NCI-H2107 treated with DMSO at 0.1 percent for 48 hours (cell line): ENCODE measurements at regions not wholly inside any gene's neighbourhood (a gene's known extent, or its start where the extent isn't known, plus 50 kb on each side); places are given as distances from the start of the nearest gene placed in this dataset.

Experiments used
- DNase-seq: peaks from one replicate; lab custom pipeline; 2025; ENCODE audit not compliant: unreplicated experiment; lab: John Stamatoyannopoulos, UW

- DNase-seq, result no peak
Observed at GRCh38 chr5:40288800-40289485, 390.8 kb upstream of the PTGER4 start.

GRCh38 chr5:40284863-40285262 lies 394.9 kb upstream of the PTGER4 start:
- DNase-seq, result no peak

GRCh38 chr5:40278881-40279280 lies 400.8 kb upstream of the PTGER4 start:
- no peak for DNase-seq

- no peak for DNase-seq
Observed at GRCh38 chr5:40277161-40277906, 402.4 kb upstream of the PTGER4 start.

- DNase-seq, result no peak
Observed at GRCh38 chr5:40276426-40277102, 403.2 kb upstream of the PTGER4 start.

- no peak for DNase-seq
Observed at GRCh38 chr5:40274568-40274967, 405.1 kb upstream of the PTGER4 start.

GRCh38 chr5:40273936-40274335 lies 405.8 kb upstream of the PTGER4 start:
- no peak for DNase-seq

- no peak for DNase-seq
Observed at GRCh38 chr5:40271476-40271875, 408.2 kb upstream of the PTGER4 start.

GRCh38 chr5:40270274-40270845 lies 409.4 kb upstream of the PTGER4 start:
- no peak for DNase-seq

- no peak for DNase-seq
Observed at GRCh38 chr5:40268088-40268487, 411.6 kb upstream of the PTGER4 start.

GRCh38 chr5:40266952-40267351 lies 412.8 kb upstream of the PTGER4 start:
- DNase-seq, result no peak

GRCh38 chr5:40261984-40262383 lies 417.7 kb upstream of the PTGER4 start:
- no peak for DNase-seq

- no peak for DNase-seq
Observed at GRCh38 chr5:40260361-40260760, 419.4 kb upstream of the PTGER4 start.

- no peak for DNase-seq
Observed at GRCh38 chr5:40258222-40258621, 421.5 kb upstream of the PTGER4 start.

- DNase-seq, result no peak
Observed at GRCh38 chr5:40240671-40241070, 439.0 kb upstream of the PTGER4 start.

GRCh38 chr5:40240111-40240510 lies 439.6 kb upstream of the PTGER4 start:
- no peak for DNase-seq

- DNase-seq, result no peak
Observed at GRCh38 chr5:40238066-40238745, 441.5 kb upstream of the PTGER4 start.

- DNase-seq, result no peak
Observed at GRCh38 chr5:40235471-40236400, 444.0 kb upstream of the PTGER4 start.

GRCh38 chr5:40233268-40233667 lies 446.4 kb upstream of the PTGER4 start:
- no peak for DNase-seq

GRCh38 chr5:40227931-40228330 lies 451.8 kb upstream of the PTGER4 start:
- DNase-seq, result no peak
